SK-N-SH (cell line): ENCODE measurements at regions not wholly inside any gene's neighbourhood (a gene's known extent, or its start where the extent isn't known, plus 50 kb on each side); places are given as distances from the start of the nearest gene placed in this dataset.

Experiments used
- CTCF ChIA-PET: fragments of 300-600, 350-600 bp; formaldehyde crosslinking; extraction: SDS; loops from one replicate; lab custom pipeline; 2021; lab: Yijun Ruan, JAX
- POLR2A ChIA-PET: fragments of 350-600 bp; sonication (Branson Sonifier 250); formaldehyde crosslinking; extraction: SDS; loops from one replicate; lab custom pipeline; 2020; ENCODE audit warnings: antibody characterized with exemption, inconsistent platforms; lab: Yijun Ruan, JAX
- DNase-seq: peaks from one replicate; pipeline ENCODE4 v3.0.0; 2012
- H2AFZ ChIP-seq: fragments of 200-600 bp; sonication (generic); 2 replicates; pipeline ENCODE4 v1.8.1; 2016; ENCODE audit warnings: antibody characterized with exemption, mild to moderate bottlenecking, low read depth
- H3F3A ChIP-seq: fragments of 200-600 bp; sonication (generic); replicated peaks from 2 replicates; pipeline ENCODE3; 2016; ENCODE audit warnings: antibody characterized with exemption, mild to moderate bottlenecking; ENCODE audit not compliant: insufficient read depth
- H3K27ac ChIP-seq, 2 experiments: fragments of 200-500 bp in 1 of 2; fragments of 200-600 bp in 1 of 2; sonication (Bioruptor generic) in 1 of 2; sonication (generic), shearing (Covaris generic) in 1 of 2; 2 replicates each; pipeline versions ENCODE4 v1.5.1 to v1.6.1; 2014 to 2016; ENCODE audit warnings: low read depth in 2 of 2, inconsistent platforms in 1 of 2, low read length in 1 of 2, mild to moderate bottlenecking in 1 of 2, mixed read lengths in 1 of 2
- H3K27me3 ChIP-seq: fragments of 200-600 bp; sonication (generic), shearing (Covaris generic); 2 replicates; pipeline ENCODE4 v1.6.1; 2016; ENCODE audit warnings: mixed run types; ENCODE audit not compliant: insufficient read depth
- H3K36me3 ChIP-seq, 2 experiments: fragments of 200-500 bp in 1 of 2; fragments of 200-600 bp in 1 of 2; sonication (Bioruptor generic) in 1 of 2; sonication (generic) in 1 of 2; replicated peaks in 1 of 2; 2 replicates each; pipeline versions ENCODE3 to v1.5.1; 2014 to 2016; ENCODE audit warnings: low read length in 1 of 2, mild to moderate bottlenecking in 1 of 2; ENCODE audit not compliant: insufficient read depth in 2 of 2, control insufficient read depth in 1 of 2
- H3K4me1 ChIP-seq, 2 experiments: fragments of 200-500 bp in 1 of 2; fragments of 200-600 bp in 1 of 2; sonication (Bioruptor generic) in 1 of 2; sonication (generic), shearing (Covaris generic) in 1 of 2; 2 replicates each; pipeline versions ENCODE4 v1.5.1 to v1.6.1; 2014 to 2016; ENCODE audit warnings: low read depth in 1 of 2, low read length in 1 of 2, mixed run types in 1 of 2; ENCODE audit not compliant: insufficient read depth in 2 of 2, control insufficient read depth in 1 of 2
- H3K4me2 ChIP-seq: fragments of 200-600 bp; sonication (generic), shearing (Covaris generic); 2 replicates; pipeline ENCODE4 v1.6.1; 2017; ENCODE audit warnings: mixed run types
- H3K4me3 ChIP-seq, 2 experiments: fragments of 200-500 bp in 1 of 2; fragments of 200-600 bp in 1 of 2; sonication (Bioruptor generic) in 1 of 2; sonication (generic), shearing (Covaris generic) in 1 of 2; 2 replicates each; pipeline versions ENCODE4 v1.5.1 to v1.8.1; 2014 to 2016; ENCODE audit warnings: low read depth in 2 of 2, inconsistent platforms in 1 of 2, low read length in 1 of 2, mild to moderate bottlenecking in 1 of 2, mixed read lengths in 1 of 2, moderate library complexity in 1 of 2
- H3K79me2 ChIP-seq: fragments of 200-600 bp; sonication (generic); 2 replicates; pipeline ENCODE4 v1.8.1; 2017; ENCODE audit warnings: mild to moderate bottlenecking; ENCODE audit not compliant: insufficient read depth
- H3K9ac ChIP-seq: fragments of 200-600 bp; sonication (generic); 2 replicates; pipeline ENCODE4 v1.6.1; 2017; ENCODE audit warnings: mixed run types
- H3K9me2 ChIP-seq: fragments of 200-600 bp; sonication (generic); 2 replicates; pipeline ENCODE4 v1.6.1; 2017; ENCODE audit warnings: mixed run types
- H3K9me3 ChIP-seq: fragments of 200-600 bp; sonication (generic); 2 replicates; pipeline ENCODE4 v1.6.1; 2017; ENCODE audit warnings: mixed run types, mild to moderate bottlenecking, moderate library complexity
- H4K20me1 ChIP-seq: fragments of 200-600 bp; sonication (generic); 2 replicates; pipeline ENCODE4 v1.6.1; 2017; ENCODE audit warnings: mild to moderate bottlenecking, mixed run types; ENCODE audit not compliant: insufficient read depth
- CHD2 ChIP-seq: fragments of 150-350 bp; IDR thresholded peaks from 2 replicates; pipeline ENCODE4 v1.6.1; 2018; ENCODE audit warnings: low read length; ENCODE audit not compliant: partially characterized antibody
- EZH2phosphoT487 ChIP-seq: fragments of 200-600 bp; sonication (generic); IDR thresholded peaks from 2 replicates; pipeline ENCODE4 v1.6.1; 2017; ENCODE audit warnings: low read depth, mixed run types, mild to moderate bottlenecking, antibody characterized with exemption, moderate library complexity, borderline replicate concordance
- FOXJ3 ChIP-seq: sonication (generic); formaldehyde crosslinking; IDR thresholded peaks from 2 replicates; pipeline ENCODE4 v1.5.1; 2020; ENCODE audit warnings: mild to moderate bottlenecking, missing genetic modification reagents
- GATA2 ChIP-seq: sonication (generic); formaldehyde crosslinking; IDR thresholded peaks from 2 replicates; pipeline ENCODE4 v1.5.0; 2020; ENCODE audit warnings: mild to moderate bottlenecking, missing genetic modification reagents
- MEF2A ChIP-seq: IDR thresholded peaks from 2 replicates; pipeline ENCODE4 v1.4.0; 2012; ENCODE audit warnings: low read depth, borderline replicate concordance
- RAD21 ChIP-seq: IDR thresholded peaks from 2 replicates; pipeline ENCODE4 v1.6.1; 2012; ENCODE audit warnings: mild to moderate bottlenecking, low read length
- RCOR1 ChIP-seq: fragments of 150-350 bp; IDR thresholded peaks from 2 replicates; pipeline ENCODE4 v1.6.1; 2017; ENCODE audit warnings: antibody characterized with exemption, low read length
- RFX5 ChIP-seq: IDR thresholded peaks from 2 replicates; pipeline ENCODE4 v1.6.1; 2012; ENCODE audit warnings: mild to moderate bottlenecking, improper control_type of control experiment, low read length
- RXRA ChIP-seq: IDR thresholded peaks from 2 replicates; pipeline ENCODE4 v1.4.0; 2012; ENCODE audit warnings: low read depth, mild to moderate bottlenecking, borderline replicate concordance
- TEAD4 ChIP-seq: IDR thresholded peaks from 2 replicates; pipeline ENCODE4 v1.4.0; 2012; ENCODE audit warnings: mild to moderate bottlenecking, borderline replicate concordance; ENCODE audit not compliant: insufficient read depth
- YY1 ChIP-seq: IDR thresholded peaks from 2 replicates; pipeline ENCODE4 v1.4.0; 2012; ENCODE audit warnings: low read depth, mild to moderate bottlenecking
- ZBTB33 ChIP-seq: IDR thresholded peaks from 2 replicates; pipeline ENCODE4 v1.4.0; 2012; ENCODE audit warnings: low read depth, borderline replicate concordance
- WGBS: methylation state at CpG from one replicate; pipeline ENCODE4 v1.1.6; 2017; ENCODE audit warnings: low lambda C conversion rate; 5-methylcytosine and 5-hydroxymethylcytosine counted together
- TF ChIP-seq, protein P1 (sequence below): IDR thresholded peaks from 2 replicates; pipeline ENCODE4 v1.4.0; 2012; ENCODE audit warnings: low read depth, borderline replicate concordance

DNA sequence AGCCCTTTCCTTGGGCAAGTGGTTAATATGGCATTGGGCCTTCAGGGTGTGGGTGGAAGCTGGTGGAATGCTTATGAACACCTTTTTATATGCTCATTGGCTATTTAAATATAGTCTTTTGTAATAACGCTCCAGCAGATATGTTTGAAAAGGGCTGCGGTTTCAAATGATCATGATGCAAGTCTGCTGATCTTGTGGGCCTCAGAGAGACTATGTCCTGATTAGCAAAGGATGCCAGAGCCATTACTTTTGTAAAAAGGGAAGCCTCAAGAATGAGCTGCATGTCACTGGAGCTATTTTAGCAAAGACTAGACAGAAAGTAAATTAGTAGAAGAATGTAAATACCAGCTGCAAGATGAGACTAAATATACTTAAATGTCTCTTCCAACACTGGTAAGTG is 200.5 kb downstream of the GXYLT1 start:
- CTCF ChIA-PET: no interaction called here
- Histone ChIP-seq H3K27me3 (no peaks in the 10 kb centered on the region), H3F3A (no peaks in the 10 kb centered on the region), H3K4me2 (no peak overlapping the region), H3K27ac (no peak overlapping the region; a peak in 1 of 4 replicates), H3K4me3 (no peak overlapping the region), H3K9ac (no peak overlapping the region), H3K79me2 (no peaks in the 10 kb centered on the region), H3K36me3 (no peaks in the 10 kb centered on the region), H3K4me1 (no peaks in the 10 kb centered on the region; a peak in 1 of 4 replicates)
- no peak for TF ChIP-seq YY1
- TF ChIP-seq MEF2A: no peak
- TF ChIP-seq, all 33 proteins: peak for 0
- H3K9me3 ChIP-seq: no peaks in the 10 kb centered on the region
- no peaks in the 10 kb centered on the region for H4K20me1 ChIP-seq
- H2AFZ ChIP-seq: no peak overlapping the region
- H3K9me2 ChIP-seq: no peaks in the 10 kb centered on the region
- POLR2A ChIA-PET: no interaction called here
- 86% methylated on average over 2 of the region's 2 CpGs for WGBS
- no peak for DNase-seq

- H2AFZ ChIP-seq: no peak overlapping the region
- no peaks in the 10 kb centered on the region for H3K36me3 ChIP-seq
- ChIA-PET POLR2A (no interaction called here), CTCF (no interaction called here)
- H3F3A ChIP-seq: no peaks in the 10 kb centered on the region
- no peaks in the 10 kb centered on the region; a peak in 1 of 4 replicates for H3K4me1 ChIP-seq
- H3K9ac ChIP-seq: no peak overlapping the region
- H3K4me2 ChIP-seq: no peak overlapping the region
- H3K4me3 ChIP-seq: no peak overlapping the region
- H3K27me3 ChIP-seq: no peaks in the 10 kb centered on the region
- H4K20me1 ChIP-seq: no peaks in the 10 kb centered on the region
- no peak for DNase-seq
- no peaks in the 10 kb centered on the region for H3K9me3 ChIP-seq
- H3K27ac ChIP-seq: no peak overlapping the region; a peak in 1 of 4 replicates
- H3K79me2 ChIP-seq: no peaks in the 10 kb centered on the region
- TF ChIP-seq, protein P1, sequence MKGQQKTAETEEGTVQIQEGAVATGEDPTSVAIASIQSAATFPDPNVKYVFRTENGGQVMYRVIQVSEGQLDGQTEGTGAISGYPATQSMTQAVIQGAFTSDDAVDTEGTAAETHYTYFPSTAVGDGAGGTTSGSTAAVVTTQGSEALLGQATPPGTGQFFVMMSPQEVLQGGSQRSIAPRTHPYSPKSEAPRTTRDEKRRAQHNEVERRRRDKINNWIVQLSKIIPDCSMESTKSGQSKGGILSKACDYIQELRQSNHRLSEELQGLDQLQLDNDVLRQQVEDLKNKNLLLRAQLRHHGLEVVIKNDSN: no peak
- TF ChIP-seq TEAD4: no peak
- no peak for TF ChIP-seq RXRA
- no peak for TF ChIP-seq RAD21
- TF ChIP-seq EZH2phosphoT487: no peak
- TF ChIP-seq RCOR1: no peak
- TF ChIP-seq ZBTB33: no peak
- TF ChIP-seq RFX5: no peak
- TF ChIP-seq CHD2: no peak
- TF ChIP-seq GATA2: no peak
- TF ChIP-seq FOXJ3: no peak
- no peaks in the 10 kb centered on the region for H3K9me2 ChIP-seq
Observed at GRCh38 chr12:41943671-41944070, 201.0 kb downstream of the GXYLT1 start.
